ENCODE measurements at regions not wholly inside any gene's neighbourhood (a gene's known extent, or its start where the extent isn't known, plus 50 kb on each side); places are given as distances from the start of the nearest gene placed in this dataset.

DNA sequence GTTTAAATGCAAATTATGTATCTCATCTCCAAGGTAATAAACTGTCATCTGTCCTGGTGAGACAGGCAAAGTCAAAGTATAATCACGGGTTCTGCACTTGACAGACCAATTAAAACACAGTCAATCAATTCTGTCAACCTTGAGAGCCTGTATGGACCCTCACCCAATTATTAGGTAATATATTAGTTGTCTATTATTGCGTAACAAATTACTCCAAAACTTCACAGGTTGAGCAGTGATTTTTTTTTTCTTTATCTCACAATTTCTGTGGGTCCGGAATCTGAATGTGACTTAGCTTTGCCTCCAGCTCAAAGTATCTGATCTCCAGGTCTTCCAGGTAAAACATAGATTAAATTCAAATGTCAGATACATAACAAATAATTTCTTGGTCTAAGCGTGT lies 707.4 kb upstream of the ARGLU1 start:
- DNase-seq (ENCODE audit: low spot score), result no peak

DNA sequence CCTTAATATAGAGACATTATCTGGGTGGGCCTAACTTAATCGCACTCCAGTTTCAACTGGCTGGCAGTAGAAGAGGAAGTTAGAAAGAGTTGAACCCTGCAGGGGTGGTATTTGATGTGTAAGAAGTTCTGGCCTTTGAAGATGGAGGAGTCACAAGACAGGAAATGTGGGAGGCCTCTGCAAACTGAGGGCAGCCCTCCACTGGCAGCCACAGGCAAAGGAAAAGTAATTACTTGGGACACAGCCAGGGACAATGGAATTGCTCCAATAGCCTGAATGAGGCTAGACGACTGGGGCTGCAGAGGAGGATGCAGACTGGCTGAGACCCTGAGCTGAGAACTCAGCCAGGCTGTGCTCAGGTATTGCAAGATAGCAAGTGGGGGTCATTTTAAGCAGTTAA lies 703.3 kb upstream of the ARGLU1 start:
- DNase-seq (ENCODE audit: low spot score), result peak; percentile 12

DNA sequence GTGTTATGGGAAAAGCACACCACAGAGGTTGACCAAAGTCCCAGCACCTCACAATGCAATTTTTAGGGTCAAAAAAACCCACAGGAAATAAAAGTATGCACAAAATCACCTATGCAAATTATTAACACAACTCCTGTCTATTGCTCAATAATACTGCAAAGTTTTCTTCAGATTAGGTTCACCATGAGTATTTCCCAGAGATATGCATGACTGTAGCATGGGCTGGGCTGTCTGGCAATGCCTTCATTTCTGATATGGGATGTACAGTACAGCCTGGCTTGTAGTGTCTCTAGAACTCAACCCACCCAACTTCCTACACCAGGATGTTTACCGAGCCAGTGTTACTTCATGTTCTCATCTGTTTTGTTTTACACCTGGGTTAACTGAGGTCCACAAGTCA lies 698.7 kb upstream of the ARGLU1 start:
- no peak for DNase-seq (ENCODE audit: low spot score)

DNA sequence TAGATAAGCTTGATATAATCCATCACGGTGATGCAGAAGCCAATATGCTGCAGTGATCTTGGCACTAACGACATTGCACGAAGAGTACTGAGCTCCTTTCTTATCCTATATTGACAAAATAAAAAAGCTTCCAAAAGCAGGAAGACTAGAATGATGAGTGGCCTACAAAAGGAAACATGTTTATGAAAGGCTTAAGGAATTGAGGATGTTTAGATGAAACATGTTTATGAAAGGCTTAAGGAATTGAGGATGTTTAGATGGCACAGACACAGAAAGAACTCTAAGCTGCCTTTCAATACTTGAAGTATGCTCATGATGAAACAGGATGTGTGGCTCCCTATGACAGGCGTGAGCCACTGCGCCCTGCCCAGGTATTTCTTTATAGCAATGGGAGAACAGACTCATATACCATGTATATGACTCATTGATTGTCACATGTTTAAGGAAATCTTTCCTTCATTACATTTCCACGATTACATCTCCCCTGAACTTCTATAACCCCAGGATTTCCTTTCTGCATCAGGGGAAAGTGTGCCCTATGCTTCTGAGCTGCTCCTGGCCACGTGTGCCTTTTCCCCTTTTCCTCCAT lies 690.8 kb upstream of the ARGLU1 start:
- DNase-seq (ENCODE audit: low spot score), result no peak

DNA sequence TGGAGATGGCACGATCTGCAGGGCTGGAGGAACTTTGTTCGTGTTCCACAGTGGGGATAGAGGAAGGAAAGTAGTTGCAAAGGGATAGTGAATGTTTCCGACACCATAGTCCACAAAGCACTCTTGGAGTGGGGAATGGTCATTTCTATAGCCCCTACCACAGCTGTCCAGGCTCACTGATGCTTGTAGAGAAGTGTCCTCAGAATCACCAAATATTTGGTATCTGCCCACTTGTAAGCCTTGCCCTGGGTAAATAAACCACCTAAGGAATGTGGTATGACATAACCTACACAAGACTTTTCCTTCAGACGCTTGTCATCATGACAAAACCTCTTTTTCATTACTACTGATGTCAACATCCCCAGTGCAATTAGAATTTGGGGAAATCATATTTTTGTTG lies 686.5 kb upstream of the ARGLU1 start:
- no peak for DNase-seq (ENCODE audit: low spot score)

DNA sequence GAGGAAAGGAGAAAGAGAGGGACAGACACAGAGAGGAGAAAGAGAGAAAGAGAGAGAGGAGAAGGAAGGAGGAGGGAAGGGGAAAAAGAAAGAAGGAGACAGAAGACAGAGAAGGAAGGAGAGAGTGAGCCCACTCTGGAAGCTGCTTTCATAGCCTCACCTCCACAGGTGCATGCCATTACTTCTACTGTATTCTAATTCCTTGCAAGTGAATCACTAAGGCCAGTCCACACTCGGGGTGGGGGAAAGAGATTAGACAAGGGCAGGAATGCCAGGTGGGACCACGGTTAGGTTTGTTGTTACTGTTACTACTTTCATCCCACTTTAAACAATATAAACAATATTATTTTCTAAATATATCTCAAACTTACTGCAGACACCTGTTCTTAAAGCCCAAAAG lies 684.5 kb upstream of the ARGLU1 start:
- DNase-seq (ENCODE audit: low spot score), result no peak

DNA sequence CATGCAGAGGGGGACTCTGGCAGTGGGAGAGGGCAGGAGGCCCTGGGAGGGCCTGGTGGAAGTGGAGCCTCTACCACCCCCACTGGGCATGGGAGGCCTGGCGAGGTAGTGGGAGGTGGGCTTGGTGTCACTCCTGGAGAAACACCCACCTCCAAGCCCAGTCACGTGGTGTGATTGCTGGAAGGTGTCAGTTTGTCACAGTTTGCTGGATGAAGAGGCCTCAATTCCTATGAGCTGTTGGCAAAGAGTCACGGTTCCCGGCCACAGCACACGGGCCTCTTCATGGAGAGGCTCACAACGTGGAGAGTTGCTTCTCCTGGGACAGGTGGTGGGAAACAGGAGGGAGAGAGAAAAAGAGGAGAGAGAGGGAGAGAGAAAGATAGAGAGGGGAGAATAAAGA lies 684.1 kb upstream of the ARGLU1 start:
- DNase-seq (ENCODE audit: low spot score), result no peak

DNA sequence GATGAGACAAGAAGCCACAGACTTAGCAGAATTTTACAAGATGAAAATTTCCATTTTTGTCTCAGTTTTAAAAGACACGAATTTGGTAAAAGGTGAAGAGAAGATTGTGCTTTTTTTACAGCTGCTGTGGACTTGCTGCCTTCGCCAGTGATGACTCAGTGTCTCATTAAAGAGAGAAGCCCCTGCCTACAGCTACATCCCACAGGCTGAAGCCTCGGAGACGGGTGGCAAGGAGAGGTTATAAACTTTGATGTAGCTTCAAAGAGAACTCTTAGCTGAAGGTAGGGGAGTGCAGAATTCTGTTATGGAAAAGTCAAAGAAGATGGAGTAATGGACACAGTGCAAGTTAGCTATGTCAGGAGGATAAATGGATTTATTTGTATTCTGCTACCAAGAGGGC lies 683.4 kb upstream of the ARGLU1 start:
- peak; percentile 35 for DNase-seq (ENCODE audit: low spot score)

DNA sequence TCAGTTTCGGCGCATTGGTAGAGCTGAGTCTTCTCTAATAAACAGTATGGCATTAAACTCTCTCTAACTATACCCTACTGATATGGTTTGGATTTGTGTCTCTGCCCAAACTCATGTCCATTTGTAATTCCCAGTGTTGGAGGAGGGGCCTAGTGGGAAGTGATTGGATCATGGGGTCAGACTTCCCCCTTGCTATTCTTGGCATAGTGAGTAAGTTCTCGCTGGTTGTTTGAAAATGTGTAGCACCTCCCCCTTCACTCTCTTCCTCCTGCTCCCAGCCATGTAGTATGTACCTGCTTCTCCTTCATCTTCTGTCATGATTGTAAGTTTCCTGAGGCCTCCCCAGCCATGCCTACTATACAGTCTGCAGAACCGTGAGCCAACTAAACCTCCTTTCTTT lies 682.7 kb upstream of the ARGLU1 start:
- DNase-seq (ENCODE audit: low spot score), result no peak

DNA sequence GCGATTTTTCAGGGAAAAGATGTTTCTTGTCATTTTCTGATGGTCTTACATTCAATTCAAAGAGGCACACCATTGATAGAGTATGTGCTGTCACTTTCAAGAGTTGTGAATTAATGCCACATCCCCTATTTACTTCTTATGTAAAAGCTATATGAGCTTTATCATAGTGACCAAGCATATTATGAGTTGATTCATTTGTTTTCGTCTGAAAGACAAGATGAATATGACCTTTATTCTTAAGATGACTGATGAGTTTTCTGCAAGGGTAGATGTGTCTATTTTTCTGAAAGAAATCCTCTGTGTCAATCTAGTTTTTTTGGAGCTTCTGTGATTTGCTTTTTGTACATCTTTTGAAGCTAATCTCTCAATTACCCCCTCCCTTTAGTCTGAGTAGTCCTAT lies 676.3 kb upstream of the ARGLU1 start:
- no peak for DNase-seq (ENCODE audit: low spot score)

DNA sequence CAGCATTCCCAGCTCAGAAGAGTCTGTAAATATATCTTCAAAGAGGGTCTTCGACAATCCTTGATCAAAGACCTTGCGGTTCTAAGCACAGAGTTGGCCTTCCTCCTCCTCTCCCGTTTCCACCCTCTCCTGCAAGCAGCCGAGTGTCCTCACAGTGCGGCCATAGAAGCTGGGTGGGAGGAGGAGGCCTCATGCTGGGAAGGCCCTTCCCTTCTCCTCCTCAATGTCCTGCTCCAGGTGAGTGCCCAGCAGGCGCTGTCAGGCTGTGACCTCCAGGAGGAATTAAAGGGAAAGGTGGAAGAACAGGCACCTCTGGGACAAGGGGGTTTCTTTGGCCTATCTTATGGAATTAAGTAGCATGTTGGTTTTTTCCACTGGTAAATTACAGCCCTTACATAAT lies 674.2 kb upstream of the ARGLU1 start:
- DNase-seq (ENCODE audit: low spot score), result no peak

DNA sequence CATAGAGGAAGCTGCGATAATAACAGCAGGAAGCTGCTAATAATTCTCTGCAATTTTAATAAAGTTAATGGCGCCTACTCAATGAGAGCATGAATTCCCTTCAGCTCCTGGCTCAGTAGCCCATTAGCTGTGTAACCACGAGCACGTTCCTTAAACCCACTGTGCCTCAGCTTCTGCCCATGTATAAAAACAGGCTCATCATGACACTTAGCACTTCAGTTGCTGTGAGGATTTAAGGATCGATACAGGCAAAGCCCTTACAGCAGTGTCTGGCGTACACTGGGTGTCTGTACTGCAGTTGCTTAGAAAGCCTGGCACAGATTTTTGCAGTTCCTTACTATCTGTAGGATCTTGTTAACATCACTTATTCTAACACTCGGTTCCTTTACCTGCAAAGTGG lies 673.4 kb upstream of the ARGLU1 start:
- DNase-seq (ENCODE audit: low spot score), result no peak

DNA sequence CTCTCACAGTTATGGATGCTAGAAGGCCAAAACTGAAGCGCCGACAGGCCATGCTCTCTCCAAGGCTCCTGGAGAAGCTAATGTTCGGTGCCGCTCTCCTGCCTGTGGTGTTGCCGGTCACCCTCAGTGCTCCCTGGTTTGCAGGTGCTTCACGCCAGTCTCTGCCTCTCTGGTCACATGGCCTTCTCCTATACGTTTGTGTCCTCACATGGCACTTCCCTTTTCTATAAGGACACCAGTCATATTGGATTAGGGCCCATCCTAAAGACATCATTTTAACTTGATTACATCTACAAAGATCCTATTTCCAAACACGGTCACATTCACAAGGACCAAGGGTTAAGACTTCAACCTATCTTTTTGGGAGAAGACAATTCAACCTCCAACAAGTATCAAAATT lies 671.3 kb upstream of the ARGLU1 start:
- no peak for DNase-seq (ENCODE audit: low spot score)

DNA sequence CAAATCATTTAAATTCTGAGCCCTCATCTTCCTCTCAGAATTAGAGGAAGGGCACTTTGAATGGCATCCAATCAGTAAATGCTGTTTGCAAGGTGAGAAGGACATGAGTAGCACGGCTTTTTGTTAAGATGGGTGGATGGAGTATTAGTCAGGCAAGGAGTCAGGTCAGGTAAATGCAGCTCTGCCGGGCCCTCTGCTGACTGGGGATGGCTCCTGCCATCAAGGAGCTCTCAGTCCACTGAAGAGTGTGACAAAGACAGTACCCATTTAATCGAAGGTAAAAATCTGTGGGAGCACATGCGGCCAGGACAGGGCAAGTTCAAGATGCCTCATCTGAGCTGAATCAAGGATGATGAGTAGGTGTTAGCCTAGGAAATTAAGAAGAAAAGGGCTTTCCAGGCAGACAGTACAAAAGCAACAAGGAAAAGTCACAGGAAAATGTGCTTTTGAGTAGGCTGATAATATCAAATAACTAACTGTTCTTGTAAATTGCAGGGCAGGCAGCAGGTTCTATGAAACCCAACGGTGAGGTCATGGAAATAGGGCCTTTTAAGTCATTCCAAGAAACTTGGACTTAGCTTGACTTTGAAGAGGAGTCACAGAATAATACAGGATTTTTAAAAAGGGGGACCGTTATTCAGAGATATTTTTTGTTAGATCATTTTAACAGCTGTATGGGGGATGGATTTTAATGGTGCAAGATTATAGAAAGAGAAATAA lies 670.5 kb upstream of the ARGLU1 start:
- DNase-seq (ENCODE audit: low spot score), result no peak

DNA sequence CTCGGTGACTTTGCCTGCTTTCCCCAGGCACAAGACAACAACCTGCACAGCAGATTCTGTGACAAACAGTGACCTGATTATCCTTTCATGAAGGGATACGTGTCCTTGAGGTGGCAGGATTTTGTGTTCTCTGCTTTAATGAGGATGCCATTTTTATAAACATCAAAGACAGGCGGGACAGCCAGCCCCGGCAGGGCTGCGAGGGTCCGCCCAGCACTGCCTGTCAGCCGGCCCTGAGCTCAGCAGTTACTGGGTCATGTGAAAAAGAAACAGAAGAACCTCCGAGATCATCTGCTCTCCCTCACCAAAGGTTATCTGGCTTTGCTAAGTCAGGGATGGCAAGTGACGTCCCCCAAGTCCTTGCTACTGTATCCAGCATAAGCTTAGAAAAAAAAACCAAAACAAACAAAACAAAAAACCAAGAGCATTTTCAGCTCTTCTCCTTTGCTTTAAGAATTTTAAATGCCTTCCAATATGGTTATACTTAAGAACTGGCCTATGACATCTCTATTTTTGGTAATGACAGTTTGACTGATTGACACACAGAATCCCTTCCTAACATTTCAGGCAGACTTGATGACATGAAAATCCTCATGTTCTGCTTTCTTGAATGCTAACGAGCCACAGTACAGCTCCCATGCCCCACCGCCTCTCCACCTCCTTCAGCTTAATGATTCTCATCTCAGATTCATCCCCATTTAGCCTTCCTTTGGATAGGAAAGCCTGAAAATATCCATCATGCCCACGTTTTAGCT lies 666.6 kb upstream of the ARGLU1 start:
- DNase-seq (ENCODE audit: low spot score), result peak; percentile 30

DNA sequence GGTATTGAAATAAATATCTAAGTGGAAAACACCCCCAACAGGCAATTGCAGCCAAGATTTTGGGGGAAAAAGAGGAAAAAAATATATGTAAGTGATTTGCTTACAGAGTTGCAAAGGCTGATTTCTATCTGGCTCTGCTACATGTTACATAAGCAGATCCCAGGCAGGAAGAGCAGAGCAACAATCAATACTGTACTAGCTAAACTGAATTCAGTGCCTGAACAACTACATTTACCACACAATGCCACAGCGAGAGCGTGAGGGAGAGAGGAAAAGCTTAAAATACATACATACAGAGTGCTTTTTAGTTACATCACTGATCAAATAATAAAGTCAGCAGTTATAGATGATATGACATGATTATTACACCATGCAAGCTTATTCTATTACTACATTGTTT lies 665.6 kb upstream of the ARGLU1 start:
- DNase-seq (ENCODE audit: low spot score), result no peak

DNA sequence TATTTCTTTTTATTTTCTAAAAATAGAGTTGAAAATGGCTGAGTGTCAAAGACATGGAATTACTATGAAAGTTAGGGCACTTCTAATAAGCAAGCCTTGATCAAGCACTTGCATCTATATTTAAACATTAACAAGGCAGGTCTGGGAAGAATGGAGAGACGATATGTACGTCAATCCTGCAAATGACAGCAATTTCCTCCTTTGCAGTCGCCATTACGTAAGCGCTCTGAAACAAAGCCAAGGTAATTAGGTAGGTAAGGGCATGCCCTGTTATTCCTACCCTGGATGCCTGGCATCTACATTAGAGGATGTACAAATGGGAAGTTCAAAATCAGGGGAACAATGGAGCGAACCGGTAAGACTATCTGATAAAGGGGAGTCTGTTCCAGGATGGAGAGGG lies 664.0 kb upstream of the ARGLU1 start:
- no peak for DNase-seq (ENCODE audit: low spot score)

DNA sequence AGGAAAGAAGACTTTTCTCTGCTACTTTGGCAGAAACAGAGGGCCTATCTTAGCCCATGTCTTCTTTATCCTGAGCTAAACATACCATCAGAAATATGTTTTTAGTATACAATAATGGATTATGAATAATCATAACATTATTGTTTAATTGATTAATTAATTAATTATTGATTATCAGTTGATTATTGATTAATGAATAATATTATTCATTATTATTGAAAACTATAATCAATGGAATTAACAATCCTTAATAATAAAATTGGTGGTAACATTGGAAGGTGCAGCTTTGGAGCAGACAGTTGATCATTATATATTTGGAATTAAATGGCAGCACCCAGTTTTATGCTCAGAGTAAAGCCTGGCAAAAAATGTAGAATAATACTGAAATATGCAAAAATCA lies 655.9 kb upstream of the ARGLU1 start:
- no peak for DNase-seq (ENCODE audit: low spot score)

DNA sequence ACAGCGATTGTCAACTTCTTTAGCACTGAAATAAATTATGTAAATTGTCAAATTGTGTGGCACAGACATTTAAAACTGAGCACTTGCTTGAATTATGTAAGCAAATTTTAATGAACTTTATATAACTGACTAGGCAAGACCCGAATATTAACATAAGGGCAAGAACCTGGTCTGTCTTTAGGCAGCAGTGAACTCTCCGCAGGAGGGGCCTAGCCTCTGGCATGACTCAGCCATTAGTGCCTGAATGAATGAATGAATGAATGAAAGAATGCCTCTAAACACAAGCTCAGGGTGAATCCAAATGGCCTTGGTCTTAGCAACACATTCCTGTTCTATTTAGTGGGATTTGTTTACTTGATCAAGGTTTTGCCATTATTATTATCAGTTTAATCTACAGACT lies 654.7 kb upstream of the ARGLU1 start:
- DNase-seq (ENCODE audit: low spot score), result no peak

DNA sequence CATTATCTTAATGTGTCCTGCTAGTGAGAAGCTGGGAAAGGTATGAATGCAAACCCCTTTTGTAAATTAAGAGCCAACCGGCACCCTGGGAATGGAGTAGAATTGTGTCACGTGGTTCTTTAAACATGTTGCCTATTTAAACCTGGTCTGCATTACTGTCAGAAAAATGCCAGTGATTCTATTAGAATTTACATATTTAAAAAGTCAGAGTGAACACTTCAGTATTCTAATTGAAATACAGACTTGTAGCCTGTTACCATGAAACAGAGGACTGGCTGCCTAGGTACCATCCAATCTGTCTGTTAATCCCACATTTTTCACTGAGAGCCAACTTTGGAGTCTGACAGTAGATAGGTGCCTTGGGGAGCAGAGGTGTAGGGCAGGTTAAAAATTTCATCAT lies 652.3 kb upstream of the ARGLU1 start:
- no peak for DNase-seq (ENCODE audit: low spot score)

DNA sequence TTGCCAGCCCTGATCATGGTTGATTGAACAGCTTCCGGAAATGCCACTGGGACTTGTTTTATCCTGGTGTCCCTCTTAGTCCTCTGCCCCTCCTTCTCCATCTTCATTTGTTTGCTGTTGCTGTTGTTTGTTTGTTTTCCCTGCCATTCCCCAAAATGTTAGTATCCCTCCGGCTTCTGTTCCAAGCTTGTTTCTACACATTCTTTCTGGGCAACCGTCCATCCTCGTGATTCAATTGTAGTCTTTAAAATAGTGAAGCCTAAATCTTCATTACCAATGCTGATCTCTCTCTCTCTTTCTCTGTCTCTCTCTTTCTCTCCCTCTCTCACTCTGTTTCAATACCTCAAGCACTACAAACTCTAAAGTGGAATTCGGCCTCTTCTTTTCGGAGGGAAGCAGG lies 649.3 kb upstream of the ARGLU1 start:
- no peak for DNase-seq (ENCODE audit: low spot score)

DNA sequence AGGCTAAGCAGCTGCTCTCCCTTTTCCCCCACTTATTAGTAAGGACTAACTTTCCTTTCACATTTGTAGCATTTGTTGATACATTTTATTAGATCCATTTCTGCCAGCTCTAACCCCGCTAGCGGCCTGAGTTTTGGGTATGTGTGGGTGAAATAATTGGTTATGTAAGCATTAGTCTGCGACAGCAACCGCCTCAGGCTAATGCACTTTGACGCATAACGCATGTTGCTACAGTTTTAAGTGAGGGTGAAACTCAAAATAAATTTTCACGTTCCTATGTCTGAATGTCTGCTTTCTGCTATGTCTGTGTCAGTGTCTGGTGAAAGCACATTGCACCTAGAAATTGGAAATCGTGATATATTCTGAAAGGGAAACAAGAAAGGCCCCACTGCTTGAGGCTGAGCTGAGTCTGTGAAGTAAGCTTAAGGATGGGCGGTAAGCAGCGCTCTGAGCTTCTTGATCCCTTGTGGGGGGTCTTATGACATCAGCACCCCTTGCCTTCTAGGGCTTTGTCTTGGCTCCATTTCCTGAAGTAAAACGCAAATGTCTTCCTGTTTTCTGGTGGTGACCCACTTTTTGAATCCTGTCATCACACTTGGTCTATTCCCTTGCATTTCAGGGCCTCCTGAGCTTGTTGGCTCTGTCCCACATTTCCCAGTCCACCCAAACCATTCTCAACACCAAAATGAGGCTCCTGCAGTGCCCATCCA lies 648.3 kb upstream of the ARGLU1 start:
- no peak for DNase-seq (ENCODE audit: low spot score)

DNA sequence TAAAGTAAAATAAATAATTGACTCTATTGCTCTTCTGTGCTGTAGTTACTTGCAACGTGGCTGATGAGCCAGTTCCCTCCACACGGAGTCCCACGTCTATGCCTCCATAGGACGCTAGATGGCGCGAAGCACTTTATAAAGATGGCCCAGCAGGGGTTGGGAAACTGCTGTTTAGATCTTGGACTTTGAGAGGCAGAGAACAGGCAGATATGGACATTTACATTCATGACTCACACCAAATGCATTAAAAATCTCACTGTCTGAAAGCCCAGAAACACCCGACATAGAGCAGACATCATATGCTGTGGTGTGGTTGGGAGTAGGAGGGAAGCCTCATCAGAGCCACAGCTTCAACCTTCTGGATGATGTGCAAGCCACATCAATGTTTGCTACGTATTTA lies 643.1 kb upstream of the ARGLU1 start:
- DNase-seq (ENCODE audit: low spot score), result peak; percentile 98
